ENCODE measurements at regions not wholly inside any gene's neighbourhood (a gene's known extent, or its start where the extent isn't known, plus 50 kb on each side); places are given as distances from the start of the nearest gene placed in this dataset.

- no peak for DNase-seq
These were observed 100.6 kb upstream of the MLIP start for GRCh38 chr6:54010340-54011276.

- DNase-seq = no peak
These were observed 100.0 kb upstream of the MLIP start for GRCh38 chr6:54011277-54011648.

GRCh38 chr6:54013966-54014365 is 97.3 kb upstream of the MLIP start:
- DNase-seq = no peak

- DNase-seq = no peak
These were observed 96.8 kb upstream of the MLIP start for GRCh38 chr6:54014440-54014839.

GRCh38 chr6:54017877-54018276 is 93.4 kb upstream of the MLIP start:
- no peak for DNase-seq

GRCh38 chr6:54018722-54019121 is 92.5 kb upstream of the MLIP start:
- DNase-seq = no peak

GRCh38 chr6:54019860-54020259 is 91.4 kb upstream of the MLIP start:
- DNase-seq = no peak

GRCh38 chr6:54020334-54020733 is 90.9 kb upstream of the MLIP start:
- no peak for DNase-seq

- no peak for DNase-seq
These were observed 84.4 kb upstream of the MLIP start for GRCh38 chr6:54026652-54027400.

- no peak for DNase-seq
These were observed 83.1 kb upstream of the MLIP start for GRCh38 chr6:54028170-54028569.

- no peak for DNase-seq
These were observed 82.1 kb upstream of the MLIP start for GRCh38 chr6:54029187-54029586.

- DNase-seq = no peak
These were observed 80.1 kb upstream of the MLIP start for GRCh38 chr6:54031169-54031568.

- no peak for DNase-seq
These were observed 73.9 kb upstream of the MLIP start for GRCh38 chr6:54037277-54037779.

GRCh38 chr6:54040545-54040944 is 70.7 kb upstream of the MLIP start:
- no peak for DNase-seq

GRCh38 chr6:54041239-54041638 is 70.0 kb upstream of the MLIP start:
- no peak for DNase-seq

GRCh38 chr6:54043360-54043759 is 67.9 kb upstream of the MLIP start:
- DNase-seq = no peak

- no peak for DNase-seq
These were observed 67.2 kb upstream of the MLIP start for GRCh38 chr6:54044059-54044458.

GRCh38 chr6:54048782-54049181 is 62.5 kb upstream of the MLIP start:
- DNase-seq = no peak

GRCh38 chr6:54050750-54051149 is 60.5 kb upstream of the MLIP start:
- DNase-seq = no peak

- no peak for DNase-seq
These were observed 57.3 kb upstream of the MLIP start for GRCh38 chr6:54053881-54054391.

- DNase-seq = no peak
These were observed 55.1 kb upstream of the MLIP start for GRCh38 chr6:54056105-54056504.

- no peak for DNase-seq
These were observed 54.2 kb upstream of the MLIP start for GRCh38 chr6:54057058-54057457.

GRCh38 chr6:54058236-54058635 is 53.0 kb upstream of the MLIP start:
- no peak for DNase-seq

GRCh38 chr6:54059683-54060082 is 51.6 kb upstream of the MLIP start:
- no peak for DNase-seq

Measured in NCI-H1105 (cell line).